A549 (cell line): ENCODE measurements at regions not wholly inside any gene's neighbourhood (a gene's known extent, or its start where the extent isn't known, plus 50 kb on each side); places are given as distances from the start of the nearest gene placed in this dataset.

Source experiments
- ATAC-seq, 2 experiments: fragments of 200-7000 bp in 1 of 2; fragments of >200 bp in 1 of 2; cut with Nextera tagmentation in 1 of 2; cut with Tn5 transposase in 1 of 2; 3 replicates each; pipeline versions ENCODE4 v1.8.0 to v1.9.1; 2018 to 2020; ENCODE audit warnings: mild to moderate bottlenecking in 1 of 2, moderate library complexity in 1 of 2
- CTCF ChIA-PET: fragments of 300-600 bp; sonication (Branson Sonifier 250); formaldehyde crosslinking; extraction: SDS; loops from one replicate; lab custom pipeline; 2021; ENCODE audit warnings: antibody characterized with exemption, inconsistent platforms; lab: Yijun Ruan, JAX
- POLR2A ChIA-PET: fragments of 350-600 bp; formaldehyde crosslinking; extraction: SDS; loops from one replicate; lab custom pipeline; 2021; ENCODE audit warnings: antibody characterized with exemption, inconsistent platforms; lab: Yijun Ruan, JAX
- DNase-seq, 2 experiments: peaks; one replicate each; pipeline versions ENCODE4 v3.0.0 to v3.0.0-alpha.2; 2011 to 2016; ENCODE audit warnings: low read depth in 1 of 2, low spot score in 1 of 2
- FAIRE-seq: peaks from 2 replicates; lab custom pipeline; 2011; peaks lifted over from hg19 to GRCh38; lab: Jason Lieb, UNC
- H3K27ac ChIP-seq, 2 experiments: fragments of >200 bp; sonication (Bioruptor Twin); formaldehyde crosslinking; 3 replicates each; pipeline ENCODE4 v1.5.1; 2016 to 2017
- H3K4me1 ChIP-seq: fragments of >200 bp; sonication (Bioruptor Twin); formaldehyde crosslinking; 3 replicates; pipeline ENCODE4 v1.6.1; 2016
- H3K4me2 ChIP-seq: fragments of >200 bp; sonication (Bioruptor Twin); formaldehyde crosslinking; 3 replicates; pipeline ENCODE4 v1.6.1; 2016
- H3K4me3 ChIP-seq: fragments of >200 bp; sonication (Bioruptor Twin); formaldehyde crosslinking; 3 replicates; pipeline ENCODE4 v1.5.1; 2016
- H3K9me3 ChIP-seq: fragments of >200 bp; sonication (Bioruptor Twin); formaldehyde crosslinking; 3 replicates; pipeline ENCODE4 v1.6.1; 2016
- BCL3 ChIP-seq: fragments of >200 bp; sonication (Bioruptor Twin); formaldehyde crosslinking; IDR thresholded peaks from 3 replicates; pipeline ENCODE4 v1.6.1; 2016
- CBX2 ChIP-seq: fragments of 200-600 bp; sonication (generic); IDR thresholded peaks from 2 replicates; pipeline ENCODE4 v1.6.1; 2016; ENCODE audit warnings: low read depth, mild to moderate bottlenecking, borderline replicate concordance
- CEBPB ChIP-seq, 2 experiments: fragments of >200 bp in 1 of 2; sonication (Bioruptor Twin) in 1 of 2; formaldehyde crosslinking in 1 of 2; IDR thresholded peaks; 2 replicates each; pipeline ENCODE4 v1.6.1; 2012 to 2016
- CTCF ChIP-seq: fragments of >200 bp; sonication (Bioruptor Twin); formaldehyde crosslinking; IDR thresholded peaks from 3 replicates; pipeline ENCODE4 v1.5.1; 2016
- EHF ChIP-seq: fragments of 250-450 bp; sonication (Bioruptor Pico); IDR thresholded peaks from 2 replicates; pipeline ENCODE4 v1.5.0; 2020; ENCODE audit warnings: mild to moderate bottlenecking
- FOSL2 ChIP-seq, 2 experiments: fragments of 450-650 bp in 1 of 2; fragments of >200 bp in 1 of 2; sonication (Bioruptor Twin) in 1 of 2; formaldehyde crosslinking; IDR thresholded peaks; 2 replicates each; pipeline versions ENCODE4 v1.5.0 to v1.6.1; 2016 to 2020; ENCODE audit warnings: mild to moderate bottlenecking in 1 of 2, moderate library complexity in 1 of 2
- FOXS1 ChIP-seq: fragments of 250-450 bp; sonication (Bioruptor Pico); IDR thresholded peaks from 2 replicates; pipeline ENCODE4 v1.5.0; 2020; ENCODE audit warnings: mild to moderate bottlenecking, moderate library complexity
- GATA3 ChIP-seq: IDR thresholded peaks from 2 replicates; pipeline ENCODE4 v1.6.1; 2012; ENCODE audit warnings: borderline replicate concordance
- HDAC2 ChIP-seq: fragments of 200-600 bp; sonication (generic); IDR thresholded peaks from 2 replicates; pipeline ENCODE4 v1.6.1; 2016
- HEYL ChIP-seq: fragments of 250-450 bp; sonication (Bioruptor Pico); IDR thresholded peaks from 2 replicates; pipeline ENCODE4 v1.8.0; 2021; ENCODE audit warnings: mild to moderate bottlenecking, moderate library complexity
- JUNB ChIP-seq: fragments of >200 bp; sonication (Bioruptor Twin); formaldehyde crosslinking; IDR thresholded peaks from 2 replicates; pipeline ENCODE4 v1.6.1; 2016
- KDM1A ChIP-seq: fragments of 200-600 bp; sonication (generic); IDR thresholded peaks from 2 replicates; pipeline ENCODE4 v1.6.1; 2016; ENCODE audit warnings: low read depth, mild to moderate bottlenecking
- MAZ ChIP-seq: fragments of 150-350 bp; IDR thresholded peaks from 2 replicates; pipeline ENCODE4 v1.6.1; 2014; ENCODE audit warnings: antibody characterized with exemption, low read depth, low read length, borderline replicate concordance
- NPAS2 ChIP-seq: fragments of 250-450 bp; sonication (Bioruptor Pico); IDR thresholded peaks from 2 replicates; pipeline ENCODE4 v1.8.0; 2022; ENCODE audit warnings: mild to moderate bottlenecking, moderate library complexity, borderline replicate concordance
- NR3C1 ChIP-seq: fragments of >200 bp; sonication (Bioruptor Twin); formaldehyde crosslinking; IDR thresholded peaks from 3 replicates; pipeline ENCODE4 v1.6.1; 2017
- PBX3 ChIP-seq: IDR thresholded peaks from 2 replicates; pipeline ENCODE4 v1.6.1; 2012
- POLR2A ChIP-seq: IDR thresholded peaks from 2 replicates; pipeline ENCODE4 v1.6.1; 2012; ENCODE audit warnings: mild to moderate bottlenecking, low read length
- RARB ChIP-seq: fragments of 250-450 bp; sonication (Bioruptor Pico); IDR thresholded peaks from 2 replicates; pipeline ENCODE4 v1.8.0; 2021; ENCODE audit warnings: mild to moderate bottlenecking, moderate library complexity
- REST ChIP-seq: fragments of 200-600 bp; sonication (generic); IDR thresholded peaks from 2 replicates; pipeline ENCODE4 v1.6.1; 2016; ENCODE audit warnings: antibody characterized with exemption, mild to moderate bottlenecking, moderate library complexity
- TFCP2L1 ChIP-seq: fragments of 250-450 bp; sonication (Bioruptor Pico); IDR thresholded peaks from 2 replicates; pipeline ENCODE4 v1.5.0; 2021; ENCODE audit warnings: mild to moderate bottlenecking
- TP53 ChIP-seq: fragments of 250-450 bp; sonication (Bioruptor Pico); IDR thresholded peaks from 2 replicates; pipeline ENCODE4 v1.5.0; 2021; ENCODE audit warnings: mild to moderate bottlenecking, moderate library complexity
- ZC3H11A ChIP-seq: fragments of 450-650 bp; IDR thresholded peaks from 2 replicates; pipeline ENCODE4 v1.6.1; 2014; ENCODE audit warnings: antibody characterized with exemption, mild to moderate bottlenecking
- WGBS: methylation state at CpG from one replicate; pipeline ENCODE4 v1.1.6; 2017; ENCODE audit errors: missing lambda C conversion rate; 5-methylcytosine and 5-hydroxymethylcytosine counted together
- TF ChIP-seq, protein P1 (sequence below): fragments of 450-650 bp; IDR thresholded peaks from 2 replicates; pipeline ENCODE4 v1.6.1; 2014; ENCODE audit warnings: antibody characterized with exemption
- TF ChIP-seq, protein P2 (sequence below): fragments of 250-450 bp; sonication (Bioruptor Pico); IDR thresholded peaks from 2 replicates; pipeline ENCODE4 v1.5.0; 2021; ENCODE audit warnings: mild to moderate bottlenecking, moderate library complexity, borderline replicate concordance
- TF ChIP-seq, protein P3 (sequence below): IDR thresholded peaks from 2 replicates; pipeline ENCODE4 v1.6.1; 2012

DNA sequence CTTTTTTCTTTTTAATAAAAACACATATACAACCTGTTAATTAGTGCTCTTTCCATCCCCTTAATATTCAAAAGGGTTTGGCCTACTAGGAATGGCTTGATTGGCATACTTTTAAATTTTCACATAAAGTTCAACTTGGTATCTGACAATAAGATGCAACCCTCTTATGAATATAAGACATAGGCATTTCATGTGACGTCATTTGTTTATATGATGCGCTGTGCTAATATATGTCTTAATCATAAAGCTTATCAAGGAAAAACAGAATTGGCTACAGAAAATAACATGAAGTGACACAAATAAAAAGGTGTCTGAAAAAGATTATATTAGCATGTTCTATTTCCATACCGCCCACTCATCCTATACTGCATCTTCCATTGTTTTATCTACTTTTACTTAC is 1642.4 kb downstream of the EFNA5 start:
- WGBS = 63% methylated on average over 3 of the region's 3 CpGs

DNA sequence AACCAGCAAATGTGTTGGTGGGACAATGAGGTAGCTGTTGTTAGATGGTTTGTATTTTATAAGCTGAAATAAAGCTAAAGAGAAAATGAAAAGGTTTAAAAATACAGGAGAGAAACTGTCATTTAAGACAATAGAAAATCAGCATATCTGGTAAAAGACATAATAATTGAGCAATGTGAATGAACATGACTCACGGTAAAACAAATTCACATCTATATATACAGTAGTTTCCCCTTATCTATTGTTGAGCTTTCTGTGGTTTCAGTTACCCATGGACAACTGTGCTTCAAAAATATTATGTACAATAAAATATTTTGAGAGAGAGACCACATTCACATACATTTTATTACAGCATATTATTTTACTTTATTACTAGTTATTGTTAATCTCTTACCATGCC is 1649.8 kb downstream of the EFNA5 start:
- DNase-seq = no peak
- H3K4me2 ChIP-seq = no peak overlapping the region
- H3K27ac ChIP-seq = no peak overlapping the region
- ChIA-PET POLR2A (no interaction called here), CTCF (no interaction called here)
- no peaks in the 10 kb centered on the region for H3K4me1 ChIP-seq
- no peak for ATAC-seq
- 66% methylated on average over 1 of the region's 1 CpG for WGBS
- H3K4me3 ChIP-seq = no peak overlapping the region
- no peak for FAIRE-seq
- no peaks in the 10 kb centered on the region for H3K9me3 ChIP-seq
- TF ChIP-seq BCL3 (no peak), FOXS1 (no peak), HEYL (no peak), NR3C1 (no peak), MAZ (no peak), PBX3 (no peak), RARB (CRISPR knock-in tag) (no peak), KDM1A (no peak), POLR2A (no peak), JUNB (no peak), CTCF (no peak), TFCP2L1 (no peak)
- TF ChIP-seq, protein P1, sequence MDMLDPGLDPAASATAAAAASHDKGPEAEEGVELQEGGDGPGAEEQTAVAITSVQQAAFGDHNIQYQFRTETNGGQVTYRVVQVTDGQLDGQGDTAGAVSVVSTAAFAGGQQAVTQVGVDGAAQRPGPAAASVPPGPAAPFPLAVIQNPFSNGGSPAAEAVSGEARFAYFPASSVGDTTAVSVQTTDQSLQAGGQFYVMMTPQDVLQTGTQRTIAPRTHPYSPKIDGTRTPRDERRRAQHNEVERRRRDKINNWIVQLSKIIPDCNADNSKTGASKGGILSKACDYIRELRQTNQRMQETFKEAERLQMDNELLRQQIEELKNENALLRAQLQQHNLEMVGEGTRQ = no peak
- TF ChIP-seq, protein P2, sequence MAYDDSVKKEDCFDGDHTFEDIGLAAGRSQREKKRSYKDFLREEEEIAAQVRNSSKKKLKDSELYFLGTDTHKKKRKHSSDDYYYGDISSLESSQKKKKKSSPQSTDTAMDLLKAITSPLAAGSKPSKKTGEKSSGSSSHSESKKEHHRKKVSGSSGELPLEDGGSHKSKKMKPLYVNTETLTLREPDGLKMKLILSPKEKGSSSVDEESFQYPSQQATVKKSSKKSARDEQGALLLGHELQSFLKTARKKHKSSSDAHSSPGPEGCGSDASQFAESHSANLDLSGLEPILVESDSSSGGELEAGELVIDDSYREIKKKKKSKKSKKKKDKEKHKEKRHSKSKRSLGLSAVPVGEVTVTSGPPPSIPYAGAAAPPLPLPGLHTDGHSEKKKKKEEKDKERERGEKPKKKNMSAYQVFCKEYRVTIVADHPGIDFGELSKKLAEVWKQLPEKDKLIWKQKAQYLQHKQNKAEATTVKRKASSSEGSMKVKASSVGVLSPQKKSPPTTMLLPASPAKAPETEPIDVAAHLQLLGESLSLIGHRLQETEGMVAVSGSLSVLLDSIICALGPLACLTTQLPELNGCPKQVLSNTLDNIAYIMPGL (CRISPR knock-in tag) = no peak

More for the DNA sequence above, 1642.4 kb downstream of the EFNA5 start:
- no peak for DNase-seq
- H3K9me3 ChIP-seq = no peaks in the 10 kb centered on the region
- H3K4me1 ChIP-seq = no peaks in the 10 kb centered on the region
- no peak overlapping the region for H3K4me2 ChIP-seq
- ATAC-seq = no peak
- H3K27ac ChIP-seq = no peak overlapping the region
- TF ChIP-seq TP53 (CRISPR knock-in tag) = no peak
- TF ChIP-seq, protein P3, sequence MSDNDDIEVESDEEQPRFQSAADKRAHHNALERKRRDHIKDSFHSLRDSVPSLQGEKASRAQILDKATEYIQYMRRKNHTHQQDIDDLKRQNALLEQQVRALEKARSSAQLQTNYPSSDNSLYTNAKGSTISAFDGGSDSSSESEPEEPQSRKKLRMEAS = no peak
- TF ChIP-seq EHF (CRISPR knock-in tag) = no peak
- no peak for TF ChIP-seq HDAC2
- TF ChIP-seq CEBPB (IDR thresholded peaks at IDR 0.05) = no peak
- no peak for TF ChIP-seq ZC3H11A
- no peak for TF ChIP-seq FOSL2 (IDR thresholded peaks at IDR 0.05)
- no peak for TF ChIP-seq FOSL2 (CRISPR knock-in tag; IDR thresholded peaks at IDR 0.05)
- no peak for TF ChIP-seq GATA3
- TF ChIP-seq CBX2 = no peak
- TF ChIP-seq REST = no peak
- TF ChIP-seq PBX3 = no peak
- no peak for TF ChIP-seq NPAS2 (CRISPR knock-in tag)
- no peak for TF ChIP-seq FOXS1
- TF ChIP-seq TFCP2L1 = no peak
- POLR2A ChIA-PET = no interaction called here
- FAIRE-seq = no peak
- H3K4me3 ChIP-seq = no peak overlapping the region
- CTCF ChIA-PET = no interaction called here
